Body of pancreas (tissue), 4 donors: ENCODE measurements at regions not wholly inside any gene's neighbourhood (a gene's known extent, or its start where the extent isn't known, plus 50 kb on each side); places are given as distances from the start of the nearest gene placed in this dataset.

Experiments used
- POLR2A ChIP-seq, 3 donors: fragments of 450-650 bp; IDR thresholded peaks; one replicate each; pipeline ENCODE4 v1.6.1; 2016; ENCODE audit warnings: antibody characterized with exemption in 3 of 3, mild to moderate bottlenecking in 2 of 3
- TF ChIP-seq, protein P1 (sequence below), 7 experiments: fragments of 450-650 bp in 4 of 7; fragments of 200-600 bp in 3 of 7; sonication (generic) in 3 of 7; IDR thresholded peaks; one replicate each; pipeline ENCODE4 v1.5.1; 2016 to 2019; ENCODE audit warnings: antibody characterized with exemption in 7 of 7

- TF ChIP-seq, protein P1, sequence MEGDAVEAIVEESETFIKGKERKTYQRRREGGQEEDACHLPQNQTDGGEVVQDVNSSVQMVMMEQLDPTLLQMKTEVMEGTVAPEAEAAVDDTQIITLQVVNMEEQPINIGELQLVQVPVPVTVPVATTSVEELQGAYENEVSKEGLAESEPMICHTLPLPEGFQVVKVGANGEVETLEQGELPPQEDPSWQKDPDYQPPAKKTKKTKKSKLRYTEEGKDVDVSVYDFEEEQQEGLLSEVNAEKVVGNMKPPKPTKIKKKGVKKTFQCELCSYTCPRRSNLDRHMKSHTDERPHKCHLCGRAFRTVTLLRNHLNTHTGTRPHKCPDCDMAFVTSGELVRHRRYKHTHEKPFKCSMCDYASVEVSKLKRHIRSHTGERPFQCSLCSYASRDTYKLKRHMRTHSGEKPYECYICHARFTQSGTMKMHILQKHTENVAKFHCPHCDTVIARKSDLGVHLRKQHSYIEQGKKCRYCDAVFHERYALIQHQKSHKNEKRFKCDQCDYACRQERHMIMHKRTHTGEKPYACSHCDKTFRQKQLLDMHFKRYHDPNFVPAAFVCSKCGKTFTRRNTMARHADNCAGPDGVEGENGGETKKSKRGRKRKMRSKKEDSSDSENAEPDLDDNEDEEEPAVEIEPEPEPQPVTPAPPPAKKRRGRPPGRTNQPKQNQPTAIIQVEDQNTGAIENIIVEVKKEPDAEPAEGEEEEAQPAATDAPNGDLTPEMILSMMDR (IDR thresholded peaks at IDR 0.05), result no peak
- TF ChIP-seq POLR2A (IDR thresholded peaks at IDR 0.05), result no peak
These were observed 154.3 kb upstream of the PTPN1 start for GRCh38 chr20:50355590-50356524.
